Cardiac fibroblast (primary cell): ENCODE measurements at regions not wholly inside any gene's neighbourhood (a gene's known extent, or its start where the extent isn't known, plus 50 kb on each side); places are given as distances from the start of the nearest gene placed in this dataset.

Experiments used
- DNase-seq, 2 donors: peaks; one replicate each; pipeline versions ENCODE4 v3.0.0 to v3.0.0-alpha.2; 2010; ENCODE audit warnings: low read depth in 2 of 2
- H3K4me3 ChIP-seq, 2 donors: replicated peaks in 1 of 2; 1 replicate in 1 of 2; 2 replicates in 1 of 2; pipeline ENCODE4 v1.5.1; 2011; ENCODE audit warnings: low read depth in 2 of 2, low read length in 2 of 2, mild to moderate bottlenecking in 2 of 2, moderate library complexity in 1 of 2
- CTCF ChIP-seq: IDR thresholded peaks from one replicate; pipeline ENCODE4 v1.5.1; 2011; ENCODE audit warnings: low read depth, mild to moderate bottlenecking, low read length, inconsistent platforms

- TF ChIP-seq CTCF: no peak
- H3K4me3 ChIP-seq: no peak overlapping the region
- DNase-seq: peak in 1 of 2 donors; percentile 2
Measured at GRCh38 chr6:141848029-141848890, 284.5 kb upstream of the GJE1 start.

- TF ChIP-seq CTCF: no peak
- DNase-seq: no peak
- H3K4me3 ChIP-seq: no peak overlapping the region
Measured at GRCh38 chr6:141846639-141847038, 286.1 kb upstream of the GJE1 start.

GRCh38 chr6:141843178-141843834, 289.4 kb upstream of the GJE1 start:
- no peak for TF ChIP-seq CTCF
- no peak overlapping the region for H3K4me3 ChIP-seq
- DNase-seq: no peak

GRCh38 chr6:141833001-141833655, 299.6 kb upstream of the GJE1 start:
- no peak overlapping the region for H3K4me3 ChIP-seq
- no peak for DNase-seq
- TF ChIP-seq CTCF: no peak

GRCh38 chr6:141830530-141830929, 302.2 kb upstream of the GJE1 start:
- no peak for DNase-seq
- TF ChIP-seq CTCF: no peak
- no peak overlapping the region for H3K4me3 ChIP-seq

- no peak overlapping the region for H3K4me3 ChIP-seq
- DNase-seq: no peak
- TF ChIP-seq CTCF: no peak
Measured at GRCh38 chr6:141829566-141830360, 303.0 kb upstream of the GJE1 start.
